GM12872 (cell line): ENCODE measurements at regions not wholly inside any gene's neighbourhood (a gene's known extent, or its start where the extent isn't known, plus 50 kb on each side); places are given as distances from the start of the nearest gene placed in this dataset.

Source experiments
- CTCF ChIP-seq: IDR thresholded peaks from 3 replicates; pipeline ENCODE4 v1.5.1; 2011; ENCODE audit warnings: low read depth, mild to moderate bottlenecking, low read length, moderate library complexity; ENCODE audit not compliant: insufficient read depth

GRCh38 chr6:164243949-164244348, 829.4 kb downstream of the QKI start:
- no peak for TF ChIP-seq CTCF

- TF ChIP-seq CTCF = no peak
Observed at GRCh38 chr6:164243012-164243610, 828.6 kb downstream of the QKI start.

- no peak for TF ChIP-seq CTCF
Observed at GRCh38 chr6:164230804-164231203, 816.3 kb downstream of the QKI start.

GRCh38 chr6:164230259-164230658, 815.7 kb downstream of the QKI start:
- TF ChIP-seq CTCF = no peak

GRCh38 chr6:164229716-164230115, 815.2 kb downstream of the QKI start:
- no peak for TF ChIP-seq CTCF

- no peak for TF ChIP-seq CTCF
Observed at GRCh38 chr6:164227952-164228522, 813.5 kb downstream of the QKI start.

- no peak for TF ChIP-seq CTCF
Observed at GRCh38 chr6:164216839-164217238, 802.3 kb downstream of the QKI start.
